GM12878 (cell line): ENCODE measurements at regions not wholly inside any gene's neighbourhood (a gene's known extent, or its start where the extent isn't known, plus 50 kb on each side); places are given as distances from the start of the nearest gene placed in this dataset.

Experiments used
- ATAC-seq: fragments of 200-7000 bp; cut with Tn5 transposase; 3 replicates; pipeline ENCODE4 v1.9.1; 2020; ENCODE audit warnings: mild to moderate bottlenecking, moderate library complexity
- BruUV-seq: library from RNA; stranded (reverse); fragments of 400-500 nt; replicated peaks from 2 replicates; lab custom pipeline; 2021; lab: Mats Ljungman, UMichigan
- CTCF ChIA-PET: fragments of 300-600 bp; sonication (Branson Sonifier 250); formaldehyde crosslinking; extraction: SDS; loops from one replicate; lab custom pipeline; 2021; ENCODE audit warnings: inconsistent platforms; lab: Yijun Ruan, JAX
- POLR2A ChIA-PET: fragments of 350-600 bp; formaldehyde crosslinking; extraction: SDS; loops from one replicate; lab custom pipeline; 2021; ENCODE audit warnings: inconsistent platforms; lab: Charles Lee
- RAD21 ChIA-PET: fragments of 300-600 bp; sonication (Branson Sonifier 250); formaldehyde crosslinking; loops from one replicate; lab custom pipeline; 2023; ENCODE audit warnings: antibody characterized with exemption; ENCODE audit not compliant: unreplicated experiment; lab: Charles Lee
- SMC1A ChIA-PET: fragments of 300-600 bp; sonication (Branson Sonifier 250); formaldehyde crosslinking; loops from one replicate; lab custom pipeline; 2023; ENCODE audit not compliant: unreplicated experiment, uncharacterized antibody; lab: Charles Lee
- DNase-seq: peaks from one replicate; pipeline ENCODE4 v3.0.0-alpha.2; 2011; ENCODE audit warnings: low read depth, low spot score
- FAIRE-seq: peaks from 3 replicates; lab custom pipeline; 2011; peaks lifted over from hg19 to GRCh38; lab: Jason Lieb, UNC
- H2AFZ ChIP-seq: 2 replicates; pipeline ENCODE4 v1.6.0; 2011; ENCODE audit warnings: low read depth, low read length, control low read depth; ENCODE audit not compliant: control insufficient read depth
- H3K27ac ChIP-seq: 2 replicates; pipeline ENCODE4 v1.5.1; 2011; ENCODE audit warnings: control low read depth; ENCODE audit not compliant: control insufficient read depth, insufficient read depth
- H3K27me3 ChIP-seq, 2 experiments: replicated peaks in 1 of 2; 2 replicates each; pipeline versions ENCODE4 v1.6.0 to v1.6.1; 2011; ENCODE audit warnings: low read length in 1 of 2; ENCODE audit not compliant: control insufficient read depth in 2 of 2, insufficient read depth in 2 of 2
- H3K36me3 ChIP-seq, 2 experiments: 2 replicates each; pipeline ENCODE4 v1.5.1; 2011; ENCODE audit warnings: low read length in 1 of 2; ENCODE audit not compliant: control insufficient read depth in 2 of 2, insufficient read depth in 2 of 2
- H3K4me1 ChIP-seq: 2 replicates; pipeline ENCODE4 v1.6.1; 2011; ENCODE audit warnings: mild to moderate bottlenecking, low read length, moderate library complexity, mixed read lengths; ENCODE audit not compliant: control insufficient read depth, insufficient read depth
- H3K4me2 ChIP-seq: 2 replicates; pipeline ENCODE4 v1.6.0; 2011; ENCODE audit warnings: control low read depth; ENCODE audit not compliant: control insufficient read depth, insufficient read depth
- H3K4me3 ChIP-seq: fragments of 200-600 bp; sonication (generic); 2 replicates; pipeline ENCODE4 v1.5.1; 2016
- H3K79me2 ChIP-seq: 2 replicates; pipeline ENCODE4 v1.6.0; 2011; ENCODE audit warnings: low read length; ENCODE audit not compliant: control insufficient read depth, insufficient read depth
- H3K9ac ChIP-seq: 2 replicates; pipeline ENCODE4 v1.8.0; 2011; ENCODE audit warnings: low read length, control low read depth, mixed read lengths; ENCODE audit not compliant: control insufficient read depth, insufficient read depth
- H3K9me3 ChIP-seq: replicated peaks from 3 replicates; pipeline ENCODE4 v1.5.1; 2011; ENCODE audit warnings: mild to moderate bottlenecking, low read length; ENCODE audit not compliant: control insufficient read depth, insufficient read depth
- H4K20me1 ChIP-seq: 2 replicates; pipeline ENCODE4 v1.6.0; 2011; ENCODE audit not compliant: control insufficient read depth, insufficient read depth
- BACH1 ChIP-seq: fragments of 450-650 bp; IDR thresholded peaks from 2 replicates; pipeline ENCODE4 v1.6.1; 2017; ENCODE audit warnings: mild to moderate bottlenecking, borderline replicate concordance
- BRCA1 ChIP-seq: IDR thresholded peaks from 2 replicates; pipeline ENCODE4 v1.6.1; 2011; ENCODE audit warnings: low read depth, low read length, improper control_type of control experiment
- IKZF1 ChIP-seq: fragments of 450-650 bp; conservative IDR thresholded peaks from 2 replicates; pipeline ENCODE4 v1.6.1; 2017; ENCODE audit warnings: antibody characterized with exemption, mild to moderate bottlenecking
- IKZF2 ChIP-seq, 2 experiments: fragments of 450-650 bp; IDR thresholded peaks; 2 replicates each; pipeline ENCODE4 v1.6.1; 2017; ENCODE audit warnings: mild to moderate bottlenecking in 2 of 2, moderate library complexity in 2 of 2
- IRF3 ChIP-seq: fragments of 450-650 bp; IDR thresholded peaks from 2 replicates; pipeline ENCODE4 v1.6.1; 2014; ENCODE audit warnings: mild to moderate bottlenecking
- NR2C2 ChIP-seq: IDR thresholded peaks from 2 replicates; pipeline ENCODE4 v1.6.1; 2011; ENCODE audit warnings: borderline replicate concordance, low read depth; ENCODE audit not compliant: control insufficient read depth, insufficient read length
- SPI1 ChIP-seq: IDR thresholded peaks from 2 replicates; pipeline ENCODE4 v1.6.1; 2011; ENCODE audit warnings: low read depth, mild to moderate bottlenecking, low read length, moderate library complexity, borderline replicate concordance; ENCODE audit not compliant: insufficient read depth
- ZBED1 ChIP-seq: IDR thresholded peaks from 2 replicates; pipeline ENCODE4 v1.6.1; 2016; ENCODE audit warnings: borderline replicate concordance
- ZBTB11 ChIP-seq: fragments of 450-650 bp; formaldehyde crosslinking; IDR thresholded peaks from 2 replicates; pipeline ENCODE4 v1.5.0; 2022; ENCODE audit warnings: mild to moderate bottlenecking, missing genetic modification characterization
- WGBS: methylation state at CpG from one replicate; pipeline ENCODE4 v1.1.6; 2016; ENCODE audit warnings: low lambda C conversion rate; ENCODE audit not compliant: insufficient replicate concordance, insufficient coverage; ENCODE audit errors: missing lambda C conversion rate; 5-methylcytosine and 5-hydroxymethylcytosine counted together
- in situ Hi-C: fragments of 300-500 bp; cut with MboI; formaldehyde crosslinking; loops from 9 replicates; pipeline ENCODE4 v1.14.3; 2018; ENCODE audit warnings: mixed read lengths
- intact Hi-C: fragments of 100-400 bp; cut with micrococcal nuclease; formaldehyde crosslinking; loops from one replicate; pipeline ENCODE4 v1.14.2; 2022; ENCODE audit not compliant: unreplicated experiment

GRCh38 chr11:70953720-70954119, 298.7 kb downstream of the SHANK2 start:
- RAD21 ChIA-PET, result no interaction called here
- intact Hi-C loops (no loop called here), in situ Hi-C loops (no loop called here)
- Histone ChIP-seq H3K4me1 (no peaks in the 10 kb centered on the region), H3K9me3 (no peaks in the 10 kb centered on the region; the same call in 2 of the 3 replicates), H3K27ac (no peak overlapping the region), H3K4me3 (no peak overlapping the region), H3K79me2 (no peaks in the 10 kb centered on the region), H3K4me2 (no peak overlapping the region), H4K20me1 (no peaks in the 10 kb centered on the region), H3K36me3 (no peaks in the 10 kb centered on the region), H2AFZ (no peak overlapping the region), H3K9ac (no peak overlapping the region), H3K27me3 (no peaks in the 10 kb centered on the region)
- CTCF ChIA-PET, result no interaction called here
- FAIRE-seq, result no peak
- BruUV-seq, result no TSS peak
- SMC1A ChIA-PET, result no interaction called here
- POLR2A ChIA-PET, result no interaction called here
- no peak for DNase-seq
- TF ChIP-seq IKZF1 (no peak), NR2C2 (no peak), ZBED1 (no peak), IRF3 (no peak), SPI1 (no peak), BRCA1 (no peak), IKZF2 (IDR thresholded peaks at IDR 0.05) (no peak), ZBTB11 (CRISPR knock-in tag) (no peak), BACH1 (no peak)
- 25% methylated on average over 6 of the region's 6 CpGs for WGBS
- ATAC-seq, result no peak
